ENCODE measurements at regions not wholly inside any gene's neighbourhood (a gene's known extent, or its start where the extent isn't known, plus 50 kb on each side); places are given as distances from the start of the nearest gene placed in this dataset.

DNA sequence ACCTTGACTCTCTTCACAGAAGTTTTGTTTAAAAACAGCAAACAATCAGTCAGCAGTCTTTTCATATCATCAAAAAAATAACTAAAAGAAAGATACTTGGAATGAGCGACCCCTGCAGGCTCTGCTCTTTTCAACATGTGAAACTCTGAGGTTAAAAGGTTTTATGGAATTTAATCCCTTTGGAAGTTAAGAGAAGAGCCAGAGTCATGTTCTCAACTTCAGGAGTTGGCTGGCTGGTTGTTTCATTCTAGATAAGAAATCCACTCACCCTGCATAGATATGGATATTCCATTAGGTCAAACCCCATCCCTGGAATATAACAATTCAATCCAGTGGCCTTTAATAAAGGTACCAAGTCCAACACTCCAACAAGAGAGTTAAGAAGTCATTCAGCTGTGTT is 115.6 kb upstream of the RMDN2 start:
- no peaks in the 10 kb centered on the region for H3K27me3 ChIP-seq (ENCODE audit: control insufficient read depth in 2 of 2, insufficient read depth in 1 of 2, low read length in 1 of 2)
- no peaks in the 10 kb centered on the region for H3K36me3 ChIP-seq (ENCODE audit: control insufficient read depth in 2 of 2, insufficient read depth in 2 of 2, low read length in 1 of 2)
- no peak for DNase-seq (ENCODE audit: low read depth in 6 of 9, low spot score in 9 of 9)
- peaks cover 0 to 6% of the 10 kb centered on the region in 2 donors for H3K9me3 ChIP-seq (ENCODE audit: control insufficient read depth in 2 of 2, insufficient read depth in 1 of 2, low read length in 1 of 2)
- WGBS, result 76% methylated on average over 1 of the region's 1 CpG
- no peak overlapping the region for H3K27ac ChIP-seq (ENCODE audit: low read depth in 1 of 2, low read length in 1 of 2)
- H3K4me1 ChIP-seq (ENCODE audit: control insufficient read depth in 2 of 2, insufficient read depth in 2 of 2, low read length in 2 of 2), result no peaks in the 10 kb centered on the region
- H3K4me3 ChIP-seq (ENCODE audit: low read length in 2 of 2), result no peak overlapping the region

DNA sequence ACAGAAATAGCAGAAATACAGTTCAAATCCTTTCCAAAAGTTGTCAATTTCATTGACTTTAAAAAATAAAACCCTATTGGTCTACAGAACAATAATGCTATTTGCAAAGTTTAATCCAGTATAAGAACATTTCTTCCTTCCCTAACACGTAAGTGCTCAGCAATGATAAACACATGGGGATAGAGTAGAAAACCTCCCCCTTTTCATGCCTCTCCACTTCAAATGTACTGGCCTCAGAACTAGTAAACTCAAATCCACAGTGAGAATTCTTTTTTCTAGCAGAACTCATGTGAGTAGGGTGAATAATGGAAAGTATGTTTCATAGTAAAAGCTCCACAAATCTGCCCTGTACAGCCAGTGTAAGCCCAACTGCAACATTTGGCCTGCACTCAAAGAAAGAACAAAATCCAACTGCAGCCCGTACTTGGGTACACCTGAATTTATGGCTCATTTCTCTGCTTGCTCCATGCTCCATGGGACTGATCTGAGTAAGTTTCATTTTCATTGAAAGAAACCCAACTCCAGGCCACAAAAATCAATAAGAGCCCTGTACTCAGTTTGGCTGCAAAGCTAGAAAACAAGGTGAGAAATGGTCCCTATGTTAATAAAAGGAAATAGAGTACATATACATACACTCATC is 115.0 kb upstream of the RMDN2 start:
- H3K4me1 ChIP-seq (ENCODE audit: control insufficient read depth in 2 of 2, insufficient read depth in 2 of 2, low read length in 2 of 2), result no peaks in the 10 kb centered on the region
- H3K36me3 ChIP-seq (ENCODE audit: control insufficient read depth in 2 of 2, insufficient read depth in 2 of 2, low read length in 1 of 2), result no peaks in the 10 kb centered on the region
- no peak for DNase-seq (ENCODE audit: low read depth in 6 of 9, low spot score in 9 of 9)
- H3K9me3 ChIP-seq (ENCODE audit: control insufficient read depth in 2 of 2, insufficient read depth in 1 of 2, low read length in 1 of 2), result peaks cover 0 to 6% of the 10 kb centered on the region in 2 donors
- H3K4me3 ChIP-seq (ENCODE audit: low read length in 2 of 2), result no peak overlapping the region
- 96% methylated on average over 2 of the region's 2 CpGs for WGBS
- H3K27me3 ChIP-seq (ENCODE audit: control insufficient read depth in 2 of 2, insufficient read depth in 1 of 2, low read length in 1 of 2), result no peaks in the 10 kb centered on the region
- H3K27ac ChIP-seq (ENCODE audit: low read depth in 1 of 2, low read length in 1 of 2), result no peak overlapping the region

DNA sequence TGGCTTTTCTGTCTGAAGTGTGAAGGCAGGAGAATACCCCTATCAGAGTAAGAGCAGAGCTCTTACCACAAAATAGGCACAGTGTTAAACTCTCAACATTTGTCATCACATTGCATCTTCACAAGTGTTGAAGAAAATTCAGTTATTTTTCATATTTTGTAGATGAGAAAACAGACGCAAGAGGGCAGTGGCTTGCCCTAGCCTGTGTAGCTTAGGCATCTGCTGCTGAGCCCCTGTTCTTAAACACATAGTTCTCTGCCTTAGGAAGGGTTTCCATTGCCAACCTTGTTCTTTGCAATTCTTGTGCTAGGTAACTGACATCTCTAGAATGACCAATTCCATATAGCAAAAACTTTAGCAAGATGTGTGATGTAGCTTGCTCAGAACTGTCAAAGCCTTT is 112.7 kb upstream of the RMDN2 start:
- H3K27me3 ChIP-seq (ENCODE audit: control insufficient read depth in 2 of 2, insufficient read depth in 1 of 2, low read length in 1 of 2), result no peaks in the 10 kb centered on the region

DNA sequence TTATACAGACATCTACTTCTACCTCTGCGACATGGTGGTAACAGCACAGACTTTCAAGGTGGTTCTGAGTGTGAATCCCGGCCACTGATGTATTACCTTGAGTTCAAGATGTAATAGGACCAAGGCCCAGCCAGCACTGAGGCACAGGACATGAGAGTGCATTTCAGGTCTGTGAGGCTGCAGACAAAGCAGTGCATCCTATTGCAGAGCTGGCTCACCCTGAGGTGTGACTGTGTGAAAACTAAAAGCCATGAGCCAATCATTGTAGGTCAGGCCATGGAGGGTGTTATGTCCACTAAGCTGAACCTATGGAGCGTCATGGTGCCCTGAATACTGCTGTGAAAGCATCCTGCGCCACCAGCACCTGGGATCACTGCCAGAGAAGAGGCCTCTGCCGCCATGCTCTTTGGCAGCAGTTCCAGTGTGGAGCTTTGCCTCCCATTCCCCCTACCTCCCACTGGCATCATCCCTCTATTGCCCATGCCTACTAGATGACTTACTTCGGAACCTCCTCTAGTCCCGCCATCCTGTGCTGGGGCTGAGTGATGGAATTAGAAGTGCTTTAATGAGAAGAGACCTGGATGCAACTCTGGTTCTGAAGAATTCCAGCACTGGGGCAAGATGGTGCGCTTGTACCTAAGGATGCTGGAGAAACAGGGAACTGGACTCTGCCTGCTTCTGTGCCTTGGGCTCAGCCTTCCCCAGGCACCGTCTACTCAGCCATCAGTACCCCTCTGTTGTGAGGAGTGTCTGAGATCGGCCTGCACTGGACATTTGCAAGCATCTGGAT is 112.0 kb upstream of the RMDN2 start:
- Histone ChIP-seq H3K9me3 (ENCODE audit: control insufficient read depth in 2 of 2, insufficient read depth in 1 of 2, low read length in 1 of 2) (peaks cover 0 to 6% of the 10 kb centered on the region in 2 donors), H3K36me3 (ENCODE audit: control insufficient read depth in 2 of 2, insufficient read depth in 2 of 2, low read length in 1 of 2) (no peaks in the 10 kb centered on the region), H3K4me1 (ENCODE audit: control insufficient read depth in 2 of 2, insufficient read depth in 2 of 2, low read length in 2 of 2) (no peaks in the 10 kb centered on the region), H3K27ac (ENCODE audit: low read depth in 1 of 2, low read length in 1 of 2) (no peak overlapping the region), H3K4me3 (ENCODE audit: low read length in 2 of 2) (no peak overlapping the region), H3K27me3 (ENCODE audit: control insufficient read depth in 2 of 2, insufficient read depth in 1 of 2, low read length in 1 of 2) (no peaks in the 10 kb centered on the region)
- WGBS, result 98% methylated on average over 10 of the region's 10 CpGs
- no peak for DNase-seq (ENCODE audit: low read depth in 6 of 9, low spot score in 9 of 9)

More for the DNA sequence above, 112.7 kb upstream of the RMDN2 start:
- H3K36me3 ChIP-seq (ENCODE audit: control insufficient read depth in 2 of 2, insufficient read depth in 2 of 2, low read length in 1 of 2), result no peaks in the 10 kb centered on the region
- H3K27ac ChIP-seq (ENCODE audit: low read depth in 1 of 2, low read length in 1 of 2), result no peak overlapping the region
- DNase-seq (ENCODE audit: low read depth in 6 of 9, low spot score in 9 of 9), result no peak
- no peaks in the 10 kb centered on the region for H3K4me1 ChIP-seq (ENCODE audit: control insufficient read depth in 2 of 2, insufficient read depth in 2 of 2, low read length in 2 of 2)
- peaks cover 0 to 6% of the 10 kb centered on the region in 2 donors for H3K9me3 ChIP-seq (ENCODE audit: control insufficient read depth in 2 of 2, insufficient read depth in 1 of 2, low read length in 1 of 2)
- no peak overlapping the region for H3K4me3 ChIP-seq (ENCODE audit: low read length in 2 of 2)
- 100% methylated on average over 1 of the region's 1 CpG for WGBS

DNA sequence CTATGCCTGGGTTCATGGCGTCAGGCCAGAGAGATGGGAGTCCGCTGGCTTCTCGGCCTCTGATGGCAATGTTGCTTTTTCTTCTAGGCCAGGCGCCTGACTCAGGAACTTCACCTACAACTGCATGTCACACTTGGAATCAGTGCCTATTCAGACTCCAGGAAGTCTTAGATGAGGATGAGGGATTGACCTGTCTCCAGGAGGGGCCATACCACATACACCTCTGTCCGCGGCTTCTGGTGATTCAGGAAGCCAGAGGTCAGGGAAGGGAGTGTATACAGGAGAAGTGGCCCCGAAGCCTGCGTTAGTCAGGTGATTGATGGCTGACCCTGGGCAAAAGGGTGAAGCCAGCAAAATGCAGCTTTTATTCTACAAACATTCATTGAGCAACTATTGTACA is 109.1 kb upstream of the RMDN2 start:
- H3K4me1 ChIP-seq (ENCODE audit: control insufficient read depth in 2 of 2, insufficient read depth in 2 of 2, low read length in 2 of 2), result no peaks in the 10 kb centered on the region
- no peaks in the 10 kb centered on the region for H3K36me3 ChIP-seq (ENCODE audit: control insufficient read depth in 2 of 2, insufficient read depth in 2 of 2, low read length in 1 of 2)
- H3K4me3 ChIP-seq (ENCODE audit: low read length in 2 of 2), result no peak overlapping the region
- DNase-seq (ENCODE audit: low read depth in 6 of 9, low spot score in 9 of 9), result no peak
- H3K27me3 ChIP-seq (ENCODE audit: control insufficient read depth in 2 of 2, insufficient read depth in 1 of 2, low read length in 1 of 2), result no peaks in the 10 kb centered on the region
- 97% methylated on average over 8 of the region's 8 CpGs for WGBS
- no peaks in the 10 kb centered on the region for H3K9me3 ChIP-seq (ENCODE audit: control insufficient read depth in 2 of 2, insufficient read depth in 1 of 2, low read length in 1 of 2)
- H3K27ac ChIP-seq (ENCODE audit: low read depth in 1 of 2, low read length in 1 of 2), result no peak overlapping the region

DNA sequence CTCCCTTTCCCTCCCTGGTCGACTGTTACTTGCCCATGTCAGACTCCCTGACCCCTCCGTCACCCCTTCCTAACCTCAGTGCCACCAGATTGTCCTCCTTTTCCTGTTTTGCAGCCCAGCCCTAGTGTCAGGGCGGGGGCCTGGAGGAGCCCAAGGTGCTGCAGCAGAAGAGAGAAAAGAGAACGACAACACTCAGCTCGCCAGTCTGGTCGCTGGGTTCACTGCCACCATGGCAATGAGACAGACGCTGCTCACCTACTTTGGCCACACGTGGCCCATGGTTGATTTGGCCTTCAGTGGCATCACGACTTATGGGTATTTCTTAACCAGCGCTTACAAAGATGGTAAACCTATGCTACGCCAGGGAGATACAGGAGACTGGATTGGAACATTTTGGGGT is 108.4 kb upstream of the RMDN2 start:
- Histone ChIP-seq H3K4me1 (ENCODE audit: control insufficient read depth in 2 of 2, insufficient read depth in 2 of 2, low read length in 2 of 2) (no peaks in the 10 kb centered on the region), H3K36me3 (ENCODE audit: control insufficient read depth in 2 of 2, insufficient read depth in 2 of 2, low read length in 1 of 2) (no peaks in the 10 kb centered on the region), H3K9me3 (ENCODE audit: control insufficient read depth in 2 of 2, insufficient read depth in 1 of 2, low read length in 1 of 2) (no peaks in the 10 kb centered on the region), H3K27ac (ENCODE audit: low read depth in 1 of 2, low read length in 1 of 2) (no peak overlapping the region), H3K4me3 (ENCODE audit: low read length in 2 of 2) (no peak overlapping the region), H3K27me3 (ENCODE audit: control insufficient read depth in 2 of 2, insufficient read depth in 1 of 2, low read length in 1 of 2) (no peaks in the 10 kb centered on the region)
- WGBS, result 93% methylated on average over 11 of the region's 11 CpGs
- DNase-seq (ENCODE audit: low read depth in 6 of 9, low spot score in 9 of 9), result no peak

DNA sequence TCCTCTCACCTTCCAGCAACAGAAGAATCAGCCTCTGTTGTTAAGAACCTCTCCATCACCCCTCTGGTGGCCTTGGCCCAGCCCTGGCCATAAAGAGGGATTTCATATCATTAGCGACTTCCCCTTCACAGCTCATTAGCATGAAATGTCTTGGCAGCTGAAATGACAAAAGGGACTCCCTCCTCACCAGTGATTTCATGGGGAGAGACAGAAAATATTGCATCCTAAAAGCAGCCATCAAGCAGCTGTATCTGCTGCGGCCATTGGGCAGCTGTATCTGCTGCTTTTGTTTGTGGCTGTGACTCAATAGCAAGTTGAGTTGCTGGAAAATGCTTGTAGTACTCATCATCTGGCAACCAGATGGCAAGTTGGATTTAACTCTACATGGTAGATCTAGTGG is 105.9 kb upstream of the RMDN2 start:
- Histone ChIP-seq H3K4me1 (ENCODE audit: control insufficient read depth in 2 of 2, insufficient read depth in 2 of 2, low read length in 2 of 2) (peaks cover 0 to 2% of the 10 kb centered on the region in 2 donors), H3K9me3 (ENCODE audit: control insufficient read depth in 2 of 2, insufficient read depth in 1 of 2, low read length in 1 of 2) (no peaks in the 10 kb centered on the region), H3K36me3 (ENCODE audit: control insufficient read depth in 2 of 2, insufficient read depth in 2 of 2, low read length in 1 of 2) (no peaks in the 10 kb centered on the region), H3K27me3 (ENCODE audit: control insufficient read depth in 2 of 2, insufficient read depth in 1 of 2, low read length in 1 of 2) (no peaks in the 10 kb centered on the region), H3K27ac (ENCODE audit: low read depth in 1 of 2, low read length in 1 of 2) (no peak overlapping the region), H3K4me3 (ENCODE audit: low read length in 2 of 2) (no peak overlapping the region)
- DNase-seq (ENCODE audit: low read depth in 6 of 9, low spot score in 9 of 9), result no peak
- 94% methylated on average over 2 of the region's 2 CpGs for WGBS

DNA sequence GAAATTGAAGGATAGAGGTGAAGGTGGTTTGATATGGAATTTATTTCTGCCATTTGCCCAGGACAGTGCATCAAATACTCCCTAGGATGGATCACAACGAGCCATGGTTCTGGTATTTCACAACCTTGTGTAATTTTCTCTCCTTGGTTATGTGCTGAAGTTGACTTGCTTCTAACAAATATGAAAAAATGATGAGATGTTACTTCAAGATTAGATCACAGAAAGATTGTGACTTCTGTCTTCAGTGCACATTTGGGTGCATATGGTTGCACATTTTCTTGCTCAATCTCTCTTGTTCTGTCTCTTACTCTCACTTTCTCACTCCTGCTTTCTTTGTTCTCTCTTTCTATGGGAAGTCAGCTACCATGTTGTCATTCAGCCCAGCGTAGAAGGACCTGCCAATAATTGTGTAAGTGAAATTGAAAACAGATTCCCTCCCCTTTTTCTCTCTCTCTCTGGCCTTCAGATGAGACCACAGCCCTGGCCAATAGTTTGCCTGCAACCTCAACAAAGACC is 104.6 kb upstream of the RMDN2 start:
- Histone ChIP-seq H3K9me3 (ENCODE audit: control insufficient read depth in 2 of 2, insufficient read depth in 1 of 2, low read length in 1 of 2) (no peaks in the 10 kb centered on the region), H3K36me3 (ENCODE audit: control insufficient read depth in 2 of 2, insufficient read depth in 2 of 2, low read length in 1 of 2) (no peaks in the 10 kb centered on the region), H3K27me3 (ENCODE audit: control insufficient read depth in 2 of 2, insufficient read depth in 1 of 2, low read length in 1 of 2) (no peaks in the 10 kb centered on the region), H3K4me1 (ENCODE audit: control insufficient read depth in 2 of 2, insufficient read depth in 2 of 2, low read length in 2 of 2) (peaks cover 0 to 2% of the 10 kb centered on the region in 2 donors), H3K27ac (ENCODE audit: low read depth in 1 of 2, low read length in 1 of 2) (no peak overlapping the region), H3K4me3 (ENCODE audit: low read length in 2 of 2) (no peak overlapping the region)
- DNase-seq (ENCODE audit: low read depth in 6 of 9, low spot score in 9 of 9), result no peak
- WGBS, result 97% methylated on average over 2 of the region's 2 CpGs

DNA sequence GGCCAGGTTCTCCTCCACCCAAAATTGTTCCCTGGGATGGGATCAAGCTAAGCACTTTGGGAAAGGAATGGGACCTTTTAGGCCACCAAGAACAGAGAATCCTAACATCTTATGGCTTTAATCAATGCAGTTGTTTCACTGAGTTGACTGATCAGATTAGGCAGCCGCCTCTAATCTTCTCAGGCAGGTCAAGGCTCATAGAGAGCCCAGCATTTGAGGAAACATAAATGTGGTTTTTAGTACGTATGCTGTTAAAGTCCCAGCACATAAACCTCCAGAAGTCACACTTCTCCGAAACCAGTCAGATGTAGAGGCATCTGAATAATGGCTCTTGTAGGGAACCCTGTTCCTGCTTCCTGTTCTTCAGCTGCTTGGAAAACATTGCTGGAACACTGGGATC is 99.5 kb upstream of the RMDN2 start:
- Histone ChIP-seq H3K4me3 (ENCODE audit: low read length in 2 of 2) (no peak overlapping the region), H3K27ac (ENCODE audit: low read depth in 1 of 2, low read length in 1 of 2) (no peak overlapping the region), H3K27me3 (ENCODE audit: control insufficient read depth in 2 of 2, insufficient read depth in 1 of 2, low read length in 1 of 2) (no peaks in the 10 kb centered on the region), H3K4me1 (ENCODE audit: control insufficient read depth in 2 of 2, insufficient read depth in 2 of 2, low read length in 2 of 2) (peaks cover 2 to 12% of the 10 kb centered on the region in 2 donors), H3K9me3 (ENCODE audit: control insufficient read depth in 2 of 2, insufficient read depth in 1 of 2, low read length in 1 of 2) (no peaks in the 10 kb centered on the region), H3K36me3 (ENCODE audit: control insufficient read depth in 2 of 2, insufficient read depth in 2 of 2, low read length in 1 of 2) (no peaks in the 10 kb centered on the region)
- DNase-seq (ENCODE audit: low read depth in 6 of 9, low spot score in 9 of 9), result no peak
- 75% methylated on average over 3 of the region's 3 CpGs for WGBS

Data from thymus (tissue), 11 donors.